Stomach (tissue), 8 donors: ENCODE measurements at regions not wholly inside any gene's neighbourhood (a gene's known extent, or its start where the extent isn't known, plus 50 kb on each side); places are given as distances from the start of the nearest gene placed in this dataset.

ENCODE experiments used
- DNase-seq, 2 donors: peaks; one replicate each; pipeline versions ENCODE4 v3.0.0 to v3.0.0-alpha.2; 2013 to 2019
- H3K27ac ChIP-seq, 5 donors: fragments of 200-600 bp in 4 of 5; sonication (generic) in 4 of 5; one replicate each; pipeline ENCODE4 v1.5.1; 2013 to 2019; ENCODE audit warnings: mild to moderate bottlenecking in 1 of 5, moderate library complexity in 1 of 5
- H3K27me3 ChIP-seq, 3 donors: fragments of 200-600 bp; sonication (generic); one replicate each; pipeline ENCODE4 v1.5.1; 2017 to 2019; ENCODE audit warnings: mixed run types in 1 of 3
- H3K36me3 ChIP-seq, 4 donors: fragments of 200-600 bp; sonication (generic); 1 replicate in 3 of 4; 2 replicates in 1 of 4; pipeline ENCODE4 v1.5.1; 2016 to 2019
- H3K4me1 ChIP-seq, 4 donors: fragments of 200-600 bp; sonication (generic); one replicate each; pipeline ENCODE4 v1.5.1; 2016 to 2019
- H3K4me3 ChIP-seq, 4 donors: fragments of 200-600 bp; sonication (generic) in 3 of 4; one replicate each; pipeline ENCODE4 v1.5.1; 2016 to 2019; ENCODE audit warnings: mild to moderate bottlenecking in 1 of 4
- H3K9me3 ChIP-seq, 4 donors: fragments of 200-600 bp; sonication (generic); one replicate each; pipeline ENCODE4 v1.5.1; 2016 to 2019
- EP300 ChIP-seq: sonication (generic); formaldehyde crosslinking; IDR thresholded peaks from one replicate; pipeline ENCODE4 v1.6.1; 2017; ENCODE audit warnings: antibody characterized with exemption
- POLR2A ChIP-seq, 4 donors: fragments of 450-650 bp; IDR thresholded peaks; one replicate each; pipeline ENCODE4 v1.6.1; 2016; ENCODE audit warnings: antibody characterized with exemption in 4 of 4, control low read depth in 2 of 4, mild to moderate bottlenecking in 1 of 4, moderate library complexity in 1 of 4
- POLR2AphosphoS5 ChIP-seq, 3 donors: sonication (generic); formaldehyde crosslinking; IDR thresholded peaks; one replicate each; pipeline ENCODE4 v1.6.1; 2016; ENCODE audit warnings: antibody characterized with exemption in 3 of 3
- WGBS, 5 donors: extraction: QIAGEN DNeasy Blood & Tissue Kit in 3 of 5; methylation state at CpG; one replicate each; pipeline versions ENCODE4 v1.1.5 to v1.1.7; 2013 to 2018; 5-methylcytosine and 5-hydroxymethylcytosine counted together
- intact Hi-C: fragments of 100-400 bp; cut with DNase I; formaldehyde crosslinking; loops from one replicate; pipeline ENCODE4 v1.15.1; 2023; ENCODE audit warnings: low total_unique reads
- TF ChIP-seq, protein P1 (sequence below), 7 experiments: fragments of 450-650 bp in 4 of 7; fragments of 200-600 bp in 3 of 7; sonication (generic) in 3 of 7; IDR thresholded peaks; one replicate each; pipeline ENCODE4 v1.5.1; 2016 to 2019; ENCODE audit warnings: antibody characterized with exemption in 7 of 7, control low read depth in 2 of 7, mild to moderate bottlenecking in 1 of 7
- donor health status: healthy with polysubstance abuse.
- donor health status: Bipolar disorder and iron deficiency.
- donor health status: healthy.

DNA sequence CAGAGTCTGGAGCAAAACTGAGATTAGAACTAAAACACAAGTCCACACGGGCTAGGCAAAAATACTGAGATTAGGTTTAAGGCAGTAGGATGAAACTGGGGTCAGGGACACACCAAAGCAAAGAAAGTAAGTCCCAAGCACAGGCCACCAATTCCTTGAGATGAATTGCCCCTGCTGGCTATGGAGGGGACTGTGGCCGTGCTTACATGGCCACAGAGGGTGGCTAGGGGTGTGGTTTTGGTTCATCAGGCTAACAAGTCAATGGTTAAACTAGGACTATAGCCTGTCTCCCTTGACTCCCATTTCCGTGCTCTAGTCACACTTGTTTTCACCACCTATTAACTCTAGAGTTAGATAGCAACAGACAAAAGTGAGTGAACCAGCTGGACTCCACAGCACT is 394.8 kb downstream of the PBX1 start:
- Histone ChIP-seq H3K4me1 (peaks cover 0 to 27% (median 0%) of the 10 kb centered on the region in 4 donors), H3K4me3 (no peak overlapping the region), H3K27ac (no peak overlapping the region), H3K9me3 (peaks cover 0 to 8% (median 4%) of the 10 kb centered on the region in 4 donors), H3K27me3 (no peaks in the 10 kb centered on the region), H3K36me3 (no peaks in the 10 kb centered on the region)
- TF ChIP-seq EP300, result no peak
- intact Hi-C loops, result no loop called here
- no peak for DNase-seq
- 43 to 70% (median 50%) methylated on average over 3 of the region's 3 CpGs for WGBS, 5 donors

DNA sequence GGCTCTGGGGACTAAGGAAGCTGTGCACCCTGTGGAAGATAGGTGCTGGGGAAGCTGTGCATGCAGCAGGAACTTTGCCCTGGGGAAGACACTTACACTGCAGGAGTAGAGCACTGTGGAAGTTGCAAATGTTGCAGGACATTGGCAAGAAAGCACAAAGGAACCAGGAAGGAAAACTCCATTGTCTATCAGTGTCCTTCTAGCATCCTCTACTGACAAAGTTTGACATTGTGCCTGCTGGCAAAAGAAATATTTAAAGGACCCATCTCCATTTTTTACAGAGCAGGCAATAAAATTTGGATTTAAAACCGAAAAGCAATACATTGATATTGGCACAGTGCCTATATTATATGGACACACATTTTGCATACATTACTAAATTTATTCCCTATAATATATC is 394.1 kb downstream of the PBX1 start:
- Histone ChIP-seq H3K27me3 (no peaks in the 10 kb centered on the region), H3K9me3 (peaks cover 0 to 15% (median 11%) of the 10 kb centered on the region in 4 donors), H3K4me3 (no peak overlapping the region), H3K36me3 (no peaks in the 10 kb centered on the region), H3K4me1 (peaks cover 0 to 27% (median 0%) of the 10 kb centered on the region in 4 donors), H3K27ac (no peak overlapping the region)
- intact Hi-C loops, result no loop called here
- DNase-seq, result peak in 1 of 2 donors; percentile 18
- 82 to 90% (median 82%) methylated on average over 1 of the region's 1 CpG for WGBS, 5 donors
- TF ChIP-seq, protein P1, sequence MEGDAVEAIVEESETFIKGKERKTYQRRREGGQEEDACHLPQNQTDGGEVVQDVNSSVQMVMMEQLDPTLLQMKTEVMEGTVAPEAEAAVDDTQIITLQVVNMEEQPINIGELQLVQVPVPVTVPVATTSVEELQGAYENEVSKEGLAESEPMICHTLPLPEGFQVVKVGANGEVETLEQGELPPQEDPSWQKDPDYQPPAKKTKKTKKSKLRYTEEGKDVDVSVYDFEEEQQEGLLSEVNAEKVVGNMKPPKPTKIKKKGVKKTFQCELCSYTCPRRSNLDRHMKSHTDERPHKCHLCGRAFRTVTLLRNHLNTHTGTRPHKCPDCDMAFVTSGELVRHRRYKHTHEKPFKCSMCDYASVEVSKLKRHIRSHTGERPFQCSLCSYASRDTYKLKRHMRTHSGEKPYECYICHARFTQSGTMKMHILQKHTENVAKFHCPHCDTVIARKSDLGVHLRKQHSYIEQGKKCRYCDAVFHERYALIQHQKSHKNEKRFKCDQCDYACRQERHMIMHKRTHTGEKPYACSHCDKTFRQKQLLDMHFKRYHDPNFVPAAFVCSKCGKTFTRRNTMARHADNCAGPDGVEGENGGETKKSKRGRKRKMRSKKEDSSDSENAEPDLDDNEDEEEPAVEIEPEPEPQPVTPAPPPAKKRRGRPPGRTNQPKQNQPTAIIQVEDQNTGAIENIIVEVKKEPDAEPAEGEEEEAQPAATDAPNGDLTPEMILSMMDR (IDR thresholded peaks at IDR 0.05), result no peak
- no peak for TF ChIP-seq POLR2AphosphoS5 (IDR thresholded peaks at IDR 0.05)
- no peak for TF ChIP-seq EP300
- no peak for TF ChIP-seq POLR2A (IDR thresholded peaks at IDR 0.05)

DNA sequence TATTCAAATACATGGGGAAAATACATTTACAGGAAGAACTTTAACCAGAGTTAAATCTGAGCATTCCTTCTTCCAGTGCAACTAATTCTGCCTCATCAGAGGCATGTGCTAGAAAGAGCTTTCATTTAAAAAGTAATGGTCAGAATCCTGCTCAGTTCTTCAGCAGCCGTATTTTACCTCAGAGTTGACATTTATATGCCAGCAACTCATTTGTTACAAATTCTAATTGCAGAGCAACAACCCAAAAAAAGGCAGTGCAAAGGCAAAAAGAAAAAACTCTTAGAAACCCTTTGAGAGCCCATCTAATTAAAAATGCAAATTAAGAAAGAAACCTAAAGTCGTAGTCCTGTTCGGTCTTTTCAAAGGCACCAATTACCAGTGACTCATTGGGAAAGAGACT is 392.5 kb downstream of the PBX1 start:
- no peaks in the 10 kb centered on the region for H3K36me3 ChIP-seq
- H3K4me3 ChIP-seq, result no peak overlapping the region
- DNase-seq, result no peak
- no peaks in the 10 kb centered on the region for H3K27me3 ChIP-seq
- intact Hi-C loops, result no loop called here
- no peak overlapping the region for H3K27ac ChIP-seq
- peaks cover 0 to 19% (median 16%) of the 10 kb centered on the region in 4 donors for H3K9me3 ChIP-seq
- TF ChIP-seq, protein P1 (IDR thresholded peaks at IDR 0.05), result no peak
- TF ChIP-seq POLR2A (IDR thresholded peaks at IDR 0.05) (no peak), EP300 (no peak), POLR2AphosphoS5 (IDR thresholded peaks at IDR 0.05) (no peak)
- 81 to 92% (median 85%) methylated on average over 3 of the region's 3 CpGs for WGBS, 5 donors
- peaks cover 0 to 27% (median 0%) of the 10 kb centered on the region in 4 donors for H3K4me1 ChIP-seq

DNA sequence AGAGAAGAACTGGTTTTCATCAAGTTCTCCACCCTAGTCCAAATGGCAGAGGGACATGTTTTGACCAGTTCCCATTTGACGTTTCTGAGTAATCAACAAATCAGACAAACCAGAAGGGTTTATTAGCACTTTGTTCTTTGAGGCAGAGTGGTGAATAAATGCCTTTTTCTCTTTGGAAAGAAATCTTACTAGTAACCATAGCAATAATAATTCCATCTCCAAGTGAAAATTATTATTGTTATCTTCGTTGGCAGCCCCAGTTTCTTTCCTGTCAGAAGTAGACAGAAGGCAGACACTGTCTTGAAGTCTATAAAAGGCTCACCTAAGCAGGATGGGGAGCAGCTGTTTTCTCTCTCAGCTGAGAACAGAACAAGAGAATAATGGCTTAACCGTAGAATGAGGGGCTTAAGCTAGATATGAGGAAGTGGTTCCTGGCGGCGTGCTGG is 391.6 kb downstream of the PBX1 start:
- H3K27ac ChIP-seq, result peak overlapping the region in 1 of 5 donors; percentile 46
- intact Hi-C loops, result no loop called here
- H3K9me3 ChIP-seq, result peaks cover 0 to 19% (median 16%) of the 10 kb centered on the region in 4 donors
- peak in 1 of 2 donors; percentile 87 for DNase-seq
- no peak overlapping the region for H3K4me3 ChIP-seq
- TF ChIP-seq, protein P1 (IDR thresholded peaks at IDR 0.05), result no peak
- TF ChIP-seq POLR2A (IDR thresholded peaks at IDR 0.05) (no peak), POLR2AphosphoS5 (IDR thresholded peaks at IDR 0.05) (peak; percentile 2 to 42 (median 25)), EP300 (no peak)
- WGBS, 5 donors, result 33 to 52% (median 47%) methylated on average over 5 of the region's 5 CpGs
- no peaks in the 10 kb centered on the region for H3K36me3 ChIP-seq
- peaks cover 0 to 27% (median 0%) of the 10 kb centered on the region in 4 donors for H3K4me1 ChIP-seq
- no peaks in the 10 kb centered on the region for H3K27me3 ChIP-seq

DNA sequence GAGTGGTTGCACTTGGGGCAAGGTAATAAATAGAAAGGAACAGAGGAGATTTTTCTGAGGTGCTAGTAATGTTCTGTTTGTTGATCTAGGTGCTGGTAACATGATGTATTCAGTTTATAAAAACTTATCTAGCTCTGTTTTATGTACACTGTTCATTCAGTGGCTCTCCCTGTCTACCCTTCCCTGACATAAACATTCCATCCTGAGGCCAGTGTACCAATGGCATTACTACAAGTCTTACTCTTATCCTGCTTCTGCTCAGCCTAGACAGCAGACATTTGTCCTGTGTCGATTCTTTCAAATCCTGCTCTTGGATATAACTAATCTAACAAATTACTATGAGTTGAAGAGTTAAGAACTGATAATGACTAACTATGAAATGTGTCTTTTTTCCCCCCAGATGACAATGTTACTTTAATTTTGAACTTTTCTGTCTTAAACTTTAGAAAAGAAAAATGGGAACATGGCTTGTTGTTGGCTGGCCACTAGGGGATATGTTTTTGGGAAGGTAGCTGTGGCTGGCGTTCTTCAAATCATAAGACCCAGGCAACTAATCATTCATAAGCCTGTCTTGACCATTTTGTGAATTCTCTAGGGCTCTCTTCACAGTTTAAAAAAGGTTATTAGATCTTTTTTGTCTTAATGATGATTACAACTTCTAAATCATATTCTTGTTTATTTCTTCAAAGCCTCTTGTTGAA is 390.9 kb downstream of the PBX1 start:
- 52 to 76% (median 68%) methylated on average over 2 of the region's 2 CpGs for WGBS, 5 donors
- H3K27ac ChIP-seq, result peak overlapping the region in 1 of 5 donors; percentile 46

More for the DNA sequence above, 390.9 kb downstream of the PBX1 start:
- Histone ChIP-seq H3K4me1 (peaks cover 0 to 27% (median 0%) of the 10 kb centered on the region in 4 donors), H3K27me3 (no peaks in the 10 kb centered on the region), H3K4me3 (no peak overlapping the region), H3K36me3 (no peaks in the 10 kb centered on the region), H3K9me3 (peaks cover 0 to 19% (median 16%) of the 10 kb centered on the region in 4 donors)
- no peak for DNase-seq
- intact Hi-C loops, result no loop called here
- TF ChIP-seq, protein P1 (IDR thresholded peaks at IDR 0.05), result peak in 2 of 7 experiments; percentile 7 to 21
- TF ChIP-seq POLR2AphosphoS5 (IDR thresholded peaks at IDR 0.05), result no peak
